Fibroblast of pulmonary artery (primary cell): ENCODE measurements at regions not wholly inside any gene's neighbourhood (a gene's known extent, or its start where the extent isn't known, plus 50 kb on each side); places are given as distances from the start of the nearest gene placed in this dataset.

ENCODE experiments used
- DNase-seq: peaks from one replicate; pipeline ENCODE4 v3.0.0-alpha.2; 2010; ENCODE audit warnings: low read depth
- H3K4me3 ChIP-seq: replicated peaks from 2 replicates; pipeline ENCODE4 v1.5.1; 2011; ENCODE audit warnings: low read depth, mild to moderate bottlenecking, control low read depth, low read length, moderate library complexity
- CTCF ChIP-seq: IDR thresholded peaks from 2 replicates; pipeline ENCODE4 v1.5.1; 2011; ENCODE audit warnings: mild to moderate bottlenecking, control low read depth, low read length, inconsistent platforms; ENCODE audit errors: missing control alignments

DNA sequence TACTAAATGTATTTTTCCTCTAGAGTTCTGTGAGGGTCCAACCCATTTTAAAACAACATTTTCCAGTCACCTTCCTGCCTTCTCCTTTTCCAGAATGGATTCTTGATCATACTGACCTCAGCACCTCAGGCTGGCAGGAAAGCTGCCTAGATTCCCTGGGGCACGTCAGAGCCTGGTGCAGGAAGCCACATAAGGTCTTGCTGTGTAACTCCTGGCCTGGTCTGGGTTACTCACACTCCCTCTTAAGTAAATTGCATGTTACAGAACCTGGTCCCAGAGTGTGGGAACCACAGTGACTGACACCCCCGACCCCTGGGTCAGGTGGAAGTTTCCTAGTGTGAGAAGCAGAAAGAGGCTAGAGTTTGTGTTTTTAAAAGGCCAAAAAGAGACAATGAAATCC lies 209.8 kb downstream of the SPTSSA start:
- TF ChIP-seq CTCF, result no peak
- DNase-seq, result no peak
- no peak overlapping the region for H3K4me3 ChIP-seq

- no peak for TF ChIP-seq CTCF
- no peak overlapping the region for H3K4me3 ChIP-seq
- no peak for DNase-seq
Observed at GRCh38 chr14:34251662-34252061, 210.4 kb downstream of the SPTSSA start.

DNA sequence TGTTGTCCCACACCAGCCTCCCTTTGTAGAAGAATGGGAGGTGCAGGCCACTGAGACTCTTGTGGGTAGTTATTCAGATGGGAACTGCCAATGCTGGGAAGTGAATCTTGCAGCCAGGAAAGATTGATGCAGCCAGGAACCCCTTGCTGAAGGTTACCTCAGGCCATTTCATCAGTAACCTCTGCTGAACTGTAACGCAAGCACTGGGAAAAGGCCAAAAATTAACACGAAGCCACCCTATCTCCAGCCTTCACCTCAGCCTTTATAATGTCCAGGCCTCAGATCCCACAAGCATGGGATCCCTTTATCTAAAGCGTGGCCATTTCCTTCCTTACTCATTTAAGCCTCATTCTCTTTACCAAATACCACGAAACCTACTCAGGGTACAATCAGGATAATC lies 211.1 kb downstream of the SPTSSA start:
- H3K4me3 ChIP-seq, result no peak overlapping the region
- DNase-seq, result no peak
- no peak for TF ChIP-seq CTCF

GRCh38 chr14:34247605-34248004 lies 214.4 kb downstream of the SPTSSA start:
- DNase-seq, result no peak
- no peak for TF ChIP-seq CTCF
- no peak overlapping the region for H3K4me3 ChIP-seq

DNA sequence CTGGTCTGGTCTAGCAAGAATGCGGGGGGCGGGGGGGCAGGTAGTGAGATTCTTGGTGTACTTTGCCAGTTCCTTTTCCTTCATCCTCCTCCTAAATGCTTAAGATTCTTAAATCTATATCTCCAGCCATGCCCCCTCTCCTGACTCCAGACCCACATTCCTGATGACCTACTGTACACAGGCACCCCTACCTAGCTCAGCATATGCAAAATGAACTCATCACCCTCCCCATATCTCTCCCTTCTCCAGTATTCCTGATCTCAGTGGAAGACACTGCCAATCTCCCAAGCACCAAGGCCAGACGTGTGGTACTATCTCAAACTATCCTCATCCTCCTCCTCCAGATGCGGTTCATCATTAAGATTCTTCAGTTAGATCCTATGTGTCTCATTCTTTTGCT lies 215.8 kb downstream of the SPTSSA start:
- DNase-seq, result no peak
- no peak for TF ChIP-seq CTCF
- no peak overlapping the region for H3K4me3 ChIP-seq

DNA sequence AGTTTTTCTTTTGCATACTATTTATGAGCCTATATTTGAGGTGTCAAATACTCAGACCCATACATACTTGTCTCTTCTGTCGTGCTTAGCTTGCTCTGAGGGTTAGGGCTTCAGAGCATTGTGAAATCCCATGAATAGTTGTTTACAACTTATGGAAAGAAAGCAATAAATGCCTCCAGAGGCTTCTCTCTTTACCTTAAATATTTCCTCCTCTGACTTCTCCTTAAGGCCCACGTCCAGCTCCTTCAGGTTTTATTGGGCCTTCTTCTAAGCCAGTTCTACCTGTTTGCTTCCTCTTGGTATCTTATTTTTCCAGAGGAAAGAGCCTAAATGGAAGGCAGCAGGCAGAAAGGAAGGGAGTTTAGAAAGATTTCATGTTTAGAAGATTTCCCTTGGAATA lies 218.6 kb downstream of the SPTSSA start:
- no peak for DNase-seq
- H3K4me3 ChIP-seq, result no peak overlapping the region
- no peak for TF ChIP-seq CTCF

DNA sequence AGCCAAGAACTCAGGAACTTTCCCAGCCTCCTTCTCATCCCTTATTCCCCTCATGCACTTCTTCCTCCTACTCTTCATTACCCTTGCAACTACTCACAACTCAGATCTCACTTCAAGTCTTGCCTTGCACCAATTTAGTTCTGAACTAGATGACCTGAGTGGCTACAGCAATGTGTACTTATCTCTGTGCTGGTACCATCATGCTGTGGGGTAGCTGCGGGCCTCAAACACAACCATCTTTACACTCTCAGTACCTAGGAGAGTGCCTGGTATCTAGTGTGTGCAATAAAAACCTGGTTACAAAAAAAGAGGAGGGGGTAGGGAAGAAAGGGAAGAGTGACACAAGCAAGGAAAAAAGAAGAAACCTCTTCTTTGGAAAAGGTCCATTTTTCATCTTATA lies 219.0 kb downstream of the SPTSSA start:
- DNase-seq, result no peak
- no peak overlapping the region for H3K4me3 ChIP-seq
- TF ChIP-seq CTCF, result no peak
